HFFc6 (cell line): ENCODE measurements at regions not wholly inside any gene's neighbourhood (a gene's known extent, or its start where the extent isn't known, plus 50 kb on each side); places are given as distances from the start of the nearest gene placed in this dataset. TPM values are rescaled to one million over a fixed set of nuclear protein-coding genes. Genes with fewer than 3 reads are reported as not detected.

Experiments
- microRNA-seq: library from miRNA; unstranded; fragments of <30 nt; microRNA quantifications from one replicate; pipeline ENCODE4, GENCODE V29; 2019

Small RNAs in the stretch of these regions (microRNA-seq; reads per million reads assigned to microRNA genes)
- gene MIR4719: not detected
